Natural killer cell (primary cell): ENCODE measurements at regions not wholly inside any gene's neighbourhood (a gene's known extent, or its start where the extent isn't known, plus 50 kb on each side); places are given as distances from the start of the nearest gene placed in this dataset.

Experiments
- ATAC-seq, 3 donors: fragments of 150-1000 bp in 2 of 3; fragments of 200-7000 bp in 1 of 3; cut with Tn5 transposase; 1 replicate in 1 of 3; 2 replicates in 2 of 3; pipeline ENCODE4 v1.10.0; 2021; ENCODE audit warnings: mild to moderate bottlenecking in 2 of 3, moderate library complexity in 2 of 3
- DNase-seq, 2 donors: peaks; one replicate each; pipeline versions ENCODE4 v3.0.0 to v3.0.0-alpha.2; 2013 to 2021; ENCODE audit warnings: mixed read lengths in 1 of 2
- H3K27ac ChIP-seq: one replicate; pipeline ENCODE4 v1.5.1; 2013; ENCODE audit warnings: mild to moderate bottlenecking, low read length
- H3K27me3 ChIP-seq: one replicate; pipeline ENCODE4 v1.6.1; 2013; ENCODE audit warnings: low read length; ENCODE audit not compliant: control insufficient read depth, insufficient read depth
- H3K36me3 ChIP-seq: one replicate; pipeline ENCODE4 v1.6.1; 2013; ENCODE audit warnings: low read length; ENCODE audit not compliant: control insufficient read depth, insufficient read depth
- H3K4me1 ChIP-seq: one replicate; pipeline ENCODE4 v1.6.1; 2013; ENCODE audit warnings: low read length; ENCODE audit not compliant: control insufficient read depth, insufficient read depth
- H3K4me3 ChIP-seq: one replicate; pipeline ENCODE4 v1.5.1; 2013; ENCODE audit warnings: low read length
- H3K9me3 ChIP-seq: one replicate; pipeline ENCODE4 v1.6.1; 2013; ENCODE audit warnings: low read length; ENCODE audit not compliant: control insufficient read depth, insufficient read depth
- H3K27ac Mint-ChIP-seq, 2 donors: one replicate each; pipeline ENCODE4 v1.8.0; 2022; ENCODE audit warnings: mild to moderate bottlenecking in 2 of 2, mixed read lengths in 2 of 2, moderate library complexity in 1 of 2
- H3K27me3 Mint-ChIP-seq, 2 donors: one replicate each; pipeline ENCODE4 v1.8.0; 2022; ENCODE audit warnings: low read depth in 2 of 2, mixed read lengths in 2 of 2
- H3K36me3 Mint-ChIP-seq: one replicate; pipeline ENCODE4 v1.8.0; 2022; ENCODE audit warnings: mixed read lengths
- H3K4me1 Mint-ChIP-seq, 2 donors: one replicate each; pipeline ENCODE4 v1.8.0; 2022; ENCODE audit warnings: mixed read lengths in 2 of 2
- H3K4me3 Mint-ChIP-seq: one replicate; pipeline ENCODE4 v1.8.0; 2022; ENCODE audit warnings: mild to moderate bottlenecking, moderate library complexity, mixed read lengths
- H3K9me3 Mint-ChIP-seq, 2 donors: one replicate each; pipeline ENCODE4 v1.8.0; 2022; ENCODE audit warnings: mixed read lengths in 2 of 2
- CTCF ChIP-seq: fragments of 200-600 bp; IDR thresholded peaks from one replicate; pipeline ENCODE4 v1.8.0; 2022; ENCODE audit warnings: antibody characterized with exemption
- WGBS: methylation state at CpG from one replicate; pipeline ENCODE4 v1.1.7; 2013; ENCODE audit warnings: missing lambda C conversion rate; ENCODE audit not compliant: insufficient coverage; 5-methylcytosine and 5-hydroxymethylcytosine counted together
- intact Hi-C: fragments of 100-400 bp; cut with micrococcal nuclease; formaldehyde crosslinking; loops from one replicate; pipeline ENCODE4 v1.14.2; 2022

GRCh38 chr17:77602062-77602746 lies 356.3 kb upstream of the TNRC6C start:
- Mint-ChIP-seq H3K4me3 (no peak overlapping the region), H3K27ac (no peak overlapping the region), H3K36me3 (no peaks in the 10 kb centered on the region), H3K9me3 (no peaks in the 10 kb centered on the region), H3K4me1 (no peaks in the 10 kb centered on the region), H3K27me3 (no peaks in the 10 kb centered on the region)
- Histone ChIP-seq H3K36me3 (no peaks in the 10 kb centered on the region), H3K4me1 (no peaks in the 10 kb centered on the region), H3K9me3 (no peaks in the 10 kb centered on the region), H3K27me3 (no peaks in the 10 kb centered on the region), H3K27ac (no peak overlapping the region), H3K4me3 (no peak overlapping the region)
- intact Hi-C loops = no loop called here
- TF ChIP-seq CTCF = no peak
- peak in 1 of 2 donors; percentile 4 for DNase-seq
- 81% methylated on average over 11 of the region's 11 CpGs for WGBS
- no peak for ATAC-seq

- TF ChIP-seq CTCF = no peak
- H3K4me3 ChIP-seq = no peak overlapping the region
- H3K36me3 ChIP-seq = no peaks in the 10 kb centered on the region
- intact Hi-C loops = no loop called here
- H3K4me3 Mint-ChIP-seq = no peak overlapping the region
- H3K27me3 ChIP-seq = no peaks in the 10 kb centered on the region
- H3K27me3 Mint-ChIP-seq = no peaks in the 10 kb centered on the region
- DNase-seq (peak in 1 of 2 donors; percentile 3), ATAC-seq (no peak)
- H3K9me3 ChIP-seq = no peaks in the 10 kb centered on the region
- H3K4me1 Mint-ChIP-seq = no peaks in the 10 kb centered on the region
- H3K36me3 Mint-ChIP-seq = no peaks in the 10 kb centered on the region
- no peaks in the 10 kb centered on the region for H3K9me3 Mint-ChIP-seq
- no peak overlapping the region for H3K27ac ChIP-seq
- H3K27ac Mint-ChIP-seq = no peak overlapping the region
- WGBS = 92% methylated on average over 24 of the region's 24 CpGs
- no peaks in the 10 kb centered on the region for H3K4me1 ChIP-seq
Observed at GRCh38 chr17:77602883-77603640, 355.4 kb upstream of the TNRC6C start.

- H3K27ac ChIP-seq = no peak overlapping the region
- H3K4me1 Mint-ChIP-seq = peaks cover 5% of the 10 kb centered on the region in 2 donors
- H3K36me3 ChIP-seq = no peaks in the 10 kb centered on the region
- TF ChIP-seq CTCF = no peak
- intact Hi-C loops = no loop called here
- no peak for ATAC-seq
- H3K36me3 Mint-ChIP-seq = no peaks in the 10 kb centered on the region
- H3K4me1 ChIP-seq = no peaks in the 10 kb centered on the region
- no peak overlapping the region for H3K4me3 ChIP-seq
- 93% methylated on average over 15 of the region's 15 CpGs for WGBS
- H3K27ac Mint-ChIP-seq = no peak overlapping the region
- H3K9me3 ChIP-seq = no peaks in the 10 kb centered on the region
- no peaks in the 10 kb centered on the region for H3K9me3 Mint-ChIP-seq
- H3K4me3 Mint-ChIP-seq = no peak overlapping the region
- DNase-seq = peak in 1 of 2 donors; percentile 2
- H3K27me3 Mint-ChIP-seq = no peaks in the 10 kb centered on the region
- no peaks in the 10 kb centered on the region for H3K27me3 ChIP-seq
Observed at GRCh38 chr17:77604301-77604972, 354.1 kb upstream of the TNRC6C start.
